ENCODE measurements at regions not wholly inside any gene's neighbourhood (a gene's known extent, or its start where the extent isn't known, plus 50 kb on each side); places are given as distances from the start of the nearest gene placed in this dataset.

GRCh38 chr11:91796999-91797398 is 427.6 kb upstream of the FAT3 start:
- TF ChIP-seq CTCF (IDR thresholded peaks at IDR 0.05) (no peak), POLR2A (IDR thresholded peaks at IDR 0.05; ENCODE audit: low read depth) (no peak), POLR2AphosphoS5 (IDR thresholded peaks at IDR 0.05) (no peak), EP300 (IDR thresholded peaks at IDR 0.05) (no peak)
